AG04449 (cell line): ENCODE measurements at regions not wholly inside any gene's neighbourhood (a gene's known extent, or its start where the extent isn't known, plus 50 kb on each side); places are given as distances from the start of the nearest gene placed in this dataset.

Experiments used
- CTCF ChIA-PET: fragments of 350-600 bp; formaldehyde crosslinking; extraction: SDS; loops from one replicate; lab custom pipeline; 2021; ENCODE audit warnings: antibody characterized with exemption; lab: Yijun Ruan, JAX
- POLR2A ChIA-PET: fragments of 400-600, 350-600 bp; formaldehyde crosslinking; extraction: SDS; loops from one replicate; lab custom pipeline; 2020; ENCODE audit warnings: antibody characterized with exemption, inconsistent platforms; lab: Yijun Ruan, JAX
- DNase-seq: peaks from one replicate; pipeline ENCODE4 v3.0.0-alpha.2; 2010; ENCODE audit warnings: low read depth, low spot score
- H3K4me3 ChIP-seq: 2 replicates; pipeline ENCODE4 v1.5.1; 2011; ENCODE audit warnings: low read depth, mild to moderate bottlenecking, control low read depth, low read length
- TF ChIP-seq, protein P1 (sequence below): IDR thresholded peaks from one replicate; pipeline ENCODE4 v1.5.1; 2011; ENCODE audit warnings: mild to moderate bottlenecking, moderate library complexity, low read length, control low read depth, inconsistent platforms; ENCODE audit not compliant: insufficient read depth; ENCODE audit errors: missing control alignments

DNA sequence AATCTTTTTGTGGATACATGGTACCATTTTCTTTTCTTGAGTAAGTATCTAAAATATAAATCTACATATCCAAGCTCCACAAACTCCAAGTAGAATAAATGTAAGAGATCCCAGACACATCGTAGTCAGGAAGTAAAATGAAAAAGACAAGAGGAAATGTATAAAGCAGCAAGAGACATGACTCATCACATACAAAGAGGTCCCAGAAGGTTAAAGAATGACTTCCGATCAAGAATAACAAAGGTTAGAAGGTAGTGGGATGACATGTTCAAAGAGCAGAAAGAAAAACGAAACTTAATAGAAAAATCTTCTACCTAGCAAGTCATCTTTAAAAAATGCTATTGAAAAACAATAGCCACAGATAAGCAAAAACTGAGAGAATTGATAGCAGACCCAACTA, 705.8 kb downstream of the NR2F2 start:
- H3K4me3 ChIP-seq = no peak overlapping the region
- ChIA-PET POLR2A (no interaction called here), CTCF (no interaction called here)
- DNase-seq = no peak
- TF ChIP-seq, protein P1, sequence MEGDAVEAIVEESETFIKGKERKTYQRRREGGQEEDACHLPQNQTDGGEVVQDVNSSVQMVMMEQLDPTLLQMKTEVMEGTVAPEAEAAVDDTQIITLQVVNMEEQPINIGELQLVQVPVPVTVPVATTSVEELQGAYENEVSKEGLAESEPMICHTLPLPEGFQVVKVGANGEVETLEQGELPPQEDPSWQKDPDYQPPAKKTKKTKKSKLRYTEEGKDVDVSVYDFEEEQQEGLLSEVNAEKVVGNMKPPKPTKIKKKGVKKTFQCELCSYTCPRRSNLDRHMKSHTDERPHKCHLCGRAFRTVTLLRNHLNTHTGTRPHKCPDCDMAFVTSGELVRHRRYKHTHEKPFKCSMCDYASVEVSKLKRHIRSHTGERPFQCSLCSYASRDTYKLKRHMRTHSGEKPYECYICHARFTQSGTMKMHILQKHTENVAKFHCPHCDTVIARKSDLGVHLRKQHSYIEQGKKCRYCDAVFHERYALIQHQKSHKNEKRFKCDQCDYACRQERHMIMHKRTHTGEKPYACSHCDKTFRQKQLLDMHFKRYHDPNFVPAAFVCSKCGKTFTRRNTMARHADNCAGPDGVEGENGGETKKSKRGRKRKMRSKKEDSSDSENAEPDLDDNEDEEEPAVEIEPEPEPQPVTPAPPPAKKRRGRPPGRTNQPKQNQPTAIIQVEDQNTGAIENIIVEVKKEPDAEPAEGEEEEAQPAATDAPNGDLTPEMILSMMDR = no peak

DNA sequence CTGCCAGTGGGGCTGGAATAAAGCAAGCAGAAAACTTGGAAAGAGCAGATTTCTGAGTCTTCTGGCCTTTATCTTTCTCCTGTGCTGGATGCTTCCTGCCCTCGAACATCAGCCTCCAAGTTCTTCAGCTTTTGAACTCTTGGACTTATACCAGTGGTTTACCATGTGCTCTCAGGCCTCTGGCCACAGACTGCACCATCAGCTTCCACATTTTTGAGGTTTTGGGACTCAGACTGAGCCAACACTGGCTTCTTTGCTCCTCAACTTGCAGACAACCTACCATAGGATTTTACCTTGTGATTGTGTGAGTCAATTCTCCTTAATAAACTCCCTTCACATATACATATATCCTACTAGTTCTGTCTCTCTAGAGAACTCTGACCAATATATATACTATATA, 706.6 kb downstream of the NR2F2 start:
- no peak for DNase-seq
- POLR2A ChIA-PET = no interaction called here
- H3K4me3 ChIP-seq = no peak overlapping the region
- CTCF ChIA-PET = no interaction called here
- TF ChIP-seq, protein P1 = no peak

DNA sequence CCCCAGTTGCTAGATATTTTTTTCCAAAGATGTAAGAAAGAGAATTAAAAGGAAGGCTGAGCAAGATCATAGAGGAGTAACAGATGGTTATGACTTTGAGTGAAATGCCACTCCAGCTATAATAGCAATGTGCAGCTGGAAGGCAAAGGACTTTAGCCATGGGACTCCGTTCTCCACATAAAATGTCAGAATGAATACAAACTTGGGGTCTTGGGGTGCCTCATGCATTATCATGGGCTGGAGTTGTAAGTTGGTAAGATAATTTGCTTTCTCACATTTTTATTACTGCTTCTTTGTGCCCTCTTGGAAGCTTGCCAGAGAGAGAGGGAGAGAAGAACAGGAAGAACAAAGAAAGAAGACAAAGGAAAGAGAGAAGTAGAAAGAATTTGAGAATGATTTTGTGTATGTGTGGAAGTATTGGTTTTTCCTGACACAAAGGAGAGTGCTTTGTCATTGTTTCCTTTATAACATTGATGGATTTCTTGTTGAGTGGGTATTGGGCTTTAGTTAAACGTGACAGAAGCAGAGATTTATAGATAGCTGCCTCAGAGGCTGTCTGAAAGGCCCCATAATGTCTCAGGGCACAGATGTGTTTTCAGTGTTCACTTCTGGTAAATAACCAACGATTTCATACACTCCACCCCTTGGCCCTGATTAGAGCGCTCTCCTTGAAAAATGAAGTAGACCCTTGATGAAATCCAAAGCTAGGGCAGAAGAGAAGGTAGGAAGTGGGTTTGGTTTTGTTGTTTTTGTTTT, 715.3 kb downstream of the NR2F2 start:
- POLR2A ChIA-PET = no interaction called here
- no peak overlapping the region for H3K4me3 ChIP-seq
- CTCF ChIA-PET = no interaction called here
- DNase-seq = no peak
- TF ChIP-seq, protein P1 = no peak

DNA sequence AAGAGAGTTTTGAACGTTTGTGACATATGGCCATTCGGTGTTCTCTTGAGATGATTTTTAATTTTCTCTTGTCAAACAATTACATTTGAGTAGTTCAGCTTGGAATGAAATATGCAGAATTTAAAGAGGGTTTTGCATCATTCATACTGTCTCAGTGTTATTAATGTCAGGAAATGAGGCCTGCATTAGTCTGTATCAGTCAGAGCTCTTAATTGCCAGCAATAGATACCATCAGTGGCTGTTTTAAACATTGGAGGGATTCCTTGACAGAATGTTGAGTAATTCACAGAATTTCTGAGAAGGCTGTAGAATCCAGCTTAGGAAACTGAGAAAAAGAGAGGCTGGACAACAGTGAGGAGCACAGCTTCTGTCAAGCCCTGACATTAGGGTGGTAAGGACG, 722.0 kb downstream of the NR2F2 start:
- TF ChIP-seq, protein P1 = no peak
- ChIA-PET CTCF (no interaction called here), POLR2A (no interaction called here)
- no peak for DNase-seq
- H3K4me3 ChIP-seq = no peak overlapping the region

DNA sequence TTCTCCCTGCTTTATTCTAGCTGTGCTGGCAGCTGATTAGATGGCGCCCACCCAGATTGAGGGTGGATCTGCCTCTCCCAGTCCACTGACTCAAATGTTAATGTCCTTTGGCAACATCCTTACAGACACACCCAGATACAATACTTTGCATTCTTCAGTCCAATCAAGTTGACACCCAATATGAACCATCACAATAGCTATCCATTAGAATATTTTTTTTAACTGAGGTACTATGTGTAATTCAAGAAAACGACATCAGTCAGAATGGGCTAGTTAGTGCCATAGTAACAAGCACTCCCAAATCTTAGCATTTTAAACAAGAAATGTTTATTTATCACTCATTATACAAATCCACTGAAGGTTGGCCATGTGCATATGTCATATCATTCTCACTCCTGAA, 723.1 kb downstream of the NR2F2 start:
- ChIA-PET POLR2A (interaction anchor here (0.6 kb wide), 1 partner anchor 1331 kb away, joined by 3 read pairs; no protein-coding TSS in a partner anchor), CTCF (no interaction called here)
- DNase-seq = no peak
- H3K4me3 ChIP-seq = no peak overlapping the region
- TF ChIP-seq, protein P1 = no peak

DNA sequence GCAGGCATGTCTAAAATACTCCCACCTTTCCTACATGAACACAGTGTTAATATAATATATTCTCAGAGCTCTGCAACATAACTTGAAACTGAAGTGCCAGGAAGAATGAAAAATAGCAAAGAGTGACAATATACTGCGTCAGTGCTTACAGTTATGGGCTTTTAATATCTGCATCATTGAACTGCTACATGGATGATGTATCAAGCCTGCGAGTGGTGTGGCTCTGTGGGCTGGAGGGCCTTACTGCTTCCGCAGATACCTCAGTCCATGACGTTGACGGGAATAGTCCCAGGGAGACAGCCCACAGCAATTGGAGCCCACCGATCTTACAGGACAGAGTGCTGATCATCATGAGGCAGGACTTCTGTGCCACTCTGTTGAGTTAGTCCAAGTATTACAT, 727.0 kb downstream of the NR2F2 start:
- TF ChIP-seq, protein P1 = no peak
- ChIA-PET POLR2A (no interaction called here), CTCF (no interaction called here)
- no peak overlapping the region for H3K4me3 ChIP-seq
- no peak for DNase-seq
